ENCODE measurements at regions not wholly inside any gene's neighbourhood (a gene's known extent, or its start where the extent isn't known, plus 50 kb on each side); places are given as distances from the start of the nearest gene placed in this dataset.
"Not testable (repeated sequence)": the region's sequence is repeated elsewhere in the genome, so short reads cannot be mapped to it uniquely, and the experiment has no call there.

DNA sequence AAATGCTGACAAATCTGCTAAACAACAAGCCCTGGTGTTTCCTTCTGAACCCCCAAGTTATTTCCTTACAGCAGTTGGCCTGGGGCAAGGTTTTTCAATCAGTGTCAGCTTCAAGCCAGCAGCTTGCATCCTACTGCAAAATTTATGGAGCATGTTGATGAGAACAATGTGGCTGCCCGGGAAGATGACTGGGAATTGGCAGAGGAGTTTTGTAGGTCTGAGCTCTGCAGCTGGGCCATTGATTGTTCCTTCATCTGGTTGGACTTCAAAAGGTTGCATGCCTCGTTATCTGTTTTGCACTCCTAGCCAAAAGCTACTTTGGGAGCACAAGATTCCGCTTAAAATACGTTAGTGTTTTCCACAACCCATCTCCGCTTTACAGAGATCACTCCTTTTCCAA is 1030.3 kb upstream of the LCORL start:
- no peak for DNase-seq (ENCODE audit: low read depth in 3 of 3)

DNA sequence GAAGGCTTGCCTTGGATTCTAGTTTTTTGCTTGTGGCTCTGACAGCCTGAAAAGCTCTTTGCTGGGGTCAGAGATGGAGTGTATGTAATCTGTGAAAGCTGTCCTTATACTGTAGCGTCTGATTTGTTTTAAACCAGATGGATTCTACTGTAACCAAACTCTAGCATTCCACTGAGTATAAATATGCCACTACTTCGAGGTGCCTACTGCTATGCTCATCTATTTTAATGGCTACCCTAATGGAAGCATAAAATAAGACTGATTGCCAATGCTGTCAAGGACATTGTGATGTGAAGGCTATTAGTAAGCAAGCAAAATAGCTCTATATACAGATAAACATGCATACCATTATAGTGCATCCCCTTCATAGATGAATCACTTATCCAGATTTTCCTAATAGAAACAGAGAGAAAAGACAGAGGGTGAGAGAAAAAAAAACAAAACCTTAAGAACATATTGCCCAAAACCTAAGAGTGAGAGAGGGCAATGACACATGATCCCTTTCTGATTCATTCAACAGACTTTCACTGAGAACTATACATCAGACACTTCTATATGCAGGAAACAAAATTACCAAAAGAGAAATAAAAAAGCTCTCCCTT is 1025.8 kb upstream of the LCORL start:
- no peak for DNase-seq (ENCODE audit: low read depth in 3 of 3)

DNA sequence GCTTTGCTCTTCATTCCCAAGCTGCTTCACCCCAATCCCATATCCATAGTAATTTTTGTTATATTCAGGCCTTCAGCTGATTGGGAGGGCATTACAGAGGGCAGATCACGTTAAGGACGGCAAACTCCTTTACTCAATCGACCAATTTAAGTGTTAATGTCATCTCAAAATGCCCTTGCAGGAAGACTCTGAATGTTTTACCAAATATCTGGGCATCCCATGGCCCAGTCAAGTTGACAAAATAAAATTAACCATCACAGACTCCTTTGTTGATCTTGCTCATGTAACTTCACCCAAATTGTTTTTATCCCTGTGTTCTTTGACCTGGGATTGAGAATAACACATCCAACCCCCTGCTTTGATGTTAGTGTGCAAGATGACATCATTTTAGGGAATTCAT is 1018.3 kb upstream of the LCORL start:
- no peak for DNase-seq (ENCODE audit: low read depth in 3 of 3)

DNA sequence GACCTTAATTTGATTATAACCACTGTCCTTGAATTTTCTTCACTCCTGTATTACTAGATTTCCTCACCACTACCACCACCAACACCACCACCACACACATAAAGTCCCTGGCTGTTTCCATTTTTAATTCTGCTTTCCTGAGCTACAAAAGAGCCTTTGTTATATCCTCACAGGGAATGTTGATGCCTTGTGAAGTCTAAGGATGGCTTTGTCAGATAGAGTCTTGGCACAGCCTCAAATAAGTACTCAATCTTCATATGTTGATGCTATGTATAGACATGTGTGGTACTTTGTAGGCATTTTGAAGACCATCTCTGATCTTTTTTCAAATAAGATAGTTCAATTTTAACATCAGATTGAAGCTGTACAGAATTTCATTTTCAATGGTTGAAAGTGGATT is 1016.7 kb upstream of the LCORL start:
- DNase-seq (ENCODE audit: low read depth in 3 of 3), result no peak

DNA sequence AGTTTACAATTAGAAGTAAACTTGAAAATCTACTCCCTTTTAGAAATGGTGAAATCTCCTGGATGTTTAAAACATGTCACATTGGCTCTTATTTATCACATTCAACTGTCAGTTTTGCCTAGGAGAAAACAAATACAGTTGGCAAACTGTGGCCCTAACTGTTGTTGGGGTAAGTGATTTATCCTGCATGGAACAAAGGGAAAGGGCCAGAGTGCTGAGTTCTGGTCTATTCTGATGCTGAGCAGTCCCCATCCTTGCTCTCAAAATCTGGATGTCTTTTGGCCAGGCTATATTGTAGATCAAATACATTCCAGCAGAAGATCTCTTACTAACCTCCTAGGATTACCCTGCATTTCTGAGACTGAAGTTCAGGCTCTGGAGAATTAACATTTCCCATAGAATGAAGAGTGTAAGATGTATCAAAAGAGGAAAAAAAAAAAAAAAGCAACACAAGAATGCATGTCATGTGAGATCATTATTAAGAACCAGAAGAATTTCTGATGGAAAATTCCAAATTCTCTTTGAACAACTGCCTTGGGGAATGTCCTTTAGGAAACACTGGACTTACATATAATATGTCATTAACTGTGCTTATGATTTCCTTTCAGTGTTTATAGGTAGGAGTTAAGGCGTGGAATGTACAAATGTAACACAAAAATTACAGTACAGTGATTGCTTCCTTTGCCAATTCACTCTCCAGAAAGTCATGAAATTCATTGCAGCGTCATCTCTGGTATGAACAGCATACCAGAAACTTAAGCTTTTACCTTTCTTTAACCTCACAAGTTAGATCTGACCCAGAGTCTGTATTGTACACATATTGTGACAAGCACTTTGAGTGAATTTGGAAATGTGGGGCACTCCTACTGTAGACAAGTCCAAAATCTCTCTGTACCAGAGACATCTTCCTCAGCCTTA is 1012.5 kb upstream of the LCORL start:
- DNase-seq (ENCODE audit: low read depth in 3 of 3), result no peak

DNA sequence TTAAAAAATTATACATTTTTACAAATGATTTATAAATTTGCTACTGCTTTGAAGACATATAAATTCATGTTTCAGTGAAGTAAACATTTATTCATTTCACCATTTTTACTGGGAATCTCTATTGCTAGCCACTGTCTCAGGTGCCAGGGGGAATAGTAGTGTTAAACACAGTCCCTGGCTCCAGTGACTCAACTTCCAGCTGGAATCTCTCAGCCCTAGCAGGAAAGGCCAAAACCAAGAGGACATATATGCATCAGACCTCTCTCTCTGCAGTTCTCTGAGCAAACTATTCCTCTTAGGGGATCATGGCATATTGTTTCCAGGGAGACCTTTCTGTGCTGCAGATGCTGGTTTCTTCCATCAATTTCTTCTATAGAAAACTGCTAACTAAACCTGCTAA is 1009.0 kb upstream of the LCORL start:
- no peak for DNase-seq (ENCODE audit: low read depth in 3 of 3)

DNA sequence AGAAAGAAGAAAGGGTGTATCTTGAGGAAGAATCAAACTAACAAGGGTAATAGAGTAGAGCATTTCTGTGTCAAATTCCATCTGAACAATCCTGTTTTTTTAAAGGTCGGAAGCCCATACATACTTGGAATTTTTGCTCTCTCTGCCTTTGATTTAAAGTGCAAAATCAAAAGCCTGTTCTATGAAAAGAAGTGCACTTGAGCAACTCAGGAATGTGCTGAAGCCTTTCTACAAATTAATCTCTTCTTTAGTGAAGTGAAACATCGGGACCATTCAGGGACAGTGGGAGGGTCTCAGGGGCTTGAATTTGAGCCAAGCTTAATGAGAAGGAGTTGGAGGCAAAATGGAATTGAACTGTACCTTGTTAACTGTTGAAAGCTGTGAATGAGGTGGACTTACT is 1008.5 kb upstream of the LCORL start:
- DNase-seq (ENCODE audit: low read depth in 3 of 3), result no peak

DNA sequence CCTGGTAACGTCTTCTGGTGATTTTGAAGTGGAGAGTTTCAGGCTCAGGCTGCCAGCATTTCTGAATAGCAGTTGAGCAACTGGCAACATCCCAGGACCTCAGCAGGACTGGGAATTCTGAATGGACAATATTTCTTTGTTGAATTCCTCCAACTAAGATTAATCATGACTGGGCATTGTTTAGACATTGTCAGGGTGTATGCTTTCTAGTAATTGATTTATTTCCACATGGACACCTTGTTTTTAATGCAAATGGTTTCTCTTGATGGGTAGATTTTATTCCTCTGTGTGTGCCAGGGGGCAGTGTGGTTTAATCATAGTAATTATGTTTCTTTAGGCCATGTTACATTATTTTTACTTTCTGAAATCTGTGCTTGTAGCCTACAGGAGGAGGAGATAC is 1004.7 kb upstream of the LCORL start:
- no peak for DNase-seq (ENCODE audit: low read depth in 3 of 3)

DNA sequence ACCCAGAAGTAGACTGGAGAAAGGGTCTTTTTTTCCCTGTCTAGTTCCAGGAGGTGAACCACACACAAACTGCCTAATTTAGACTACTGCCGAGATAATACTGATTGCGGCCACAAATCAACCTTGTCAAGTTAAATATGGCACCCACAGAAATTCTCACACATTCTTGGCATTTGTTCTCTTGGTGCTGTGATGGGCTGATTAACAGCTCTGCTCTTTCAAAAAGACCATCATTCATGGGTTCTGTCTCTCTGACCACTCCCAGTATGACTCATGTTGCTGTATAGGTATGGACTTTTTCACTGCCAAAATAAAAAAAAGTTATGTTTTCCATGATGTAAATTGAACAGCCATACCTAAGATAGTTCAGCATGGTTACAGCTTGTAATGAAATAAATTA is 1003.5 kb upstream of the LCORL start:
- DNase-seq (ENCODE audit: low read depth in 3 of 3), result no peak

DNA sequence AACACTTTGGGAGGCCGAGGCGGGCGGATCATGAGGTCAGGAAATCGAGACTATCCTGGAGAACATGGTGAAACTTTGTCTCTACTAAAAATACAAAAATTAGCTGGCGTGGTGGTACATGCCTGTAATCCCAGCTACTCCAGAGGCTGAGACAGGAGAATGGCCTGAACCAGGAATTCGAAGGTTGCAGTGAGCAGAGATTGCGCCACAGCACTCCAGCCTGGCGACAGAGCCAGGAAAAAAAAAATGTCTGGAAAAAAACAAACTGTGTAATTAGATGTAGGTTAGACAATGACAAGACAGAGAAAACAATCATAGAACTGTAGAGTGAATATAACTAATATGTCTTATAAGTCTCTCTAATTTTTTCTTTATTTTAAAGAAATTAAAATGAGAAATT is 1002.5 kb upstream of the LCORL start:
- no peak for DNase-seq (ENCODE audit: low read depth in 3 of 3)

DNA sequence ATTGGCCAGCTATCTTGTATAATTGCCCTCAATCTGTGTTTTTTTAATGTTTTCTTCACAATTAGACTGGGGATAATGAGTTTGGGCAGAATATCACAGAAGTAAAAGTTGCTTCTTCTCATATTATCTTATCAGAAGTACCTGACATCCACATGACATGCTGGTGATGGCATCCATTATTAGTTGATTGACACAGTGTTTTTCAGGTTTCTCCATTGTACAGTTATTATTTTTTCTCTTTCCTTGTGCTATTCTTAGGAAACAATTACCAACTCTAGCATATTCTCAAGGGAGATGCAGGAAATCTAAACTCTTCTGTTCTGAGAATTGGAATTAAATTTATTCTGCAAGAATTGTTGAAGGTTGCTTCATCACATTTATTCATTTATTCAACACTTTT is 1000.1 kb upstream of the LCORL start:
- DNase-seq (ENCODE audit: low read depth in 3 of 3), result no peak

DNA sequence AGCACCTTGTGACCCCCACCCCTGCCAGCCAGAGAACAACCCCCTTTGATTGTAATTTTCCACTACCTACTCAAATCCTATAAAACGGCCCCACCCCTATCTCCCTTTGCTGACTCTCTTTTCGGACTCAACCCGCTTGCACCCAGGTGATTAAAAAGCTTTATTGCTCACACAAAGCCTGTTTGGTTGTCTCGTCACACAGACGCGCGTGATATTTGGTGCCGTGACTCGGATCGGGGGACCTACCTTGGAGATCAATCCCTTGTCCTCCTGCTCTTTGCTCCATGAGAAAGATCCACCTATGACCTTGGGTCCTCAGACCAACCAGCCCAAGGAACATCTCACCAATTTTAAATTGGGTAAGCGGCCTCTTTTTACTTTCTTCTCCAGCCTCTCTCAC is 995.0 kb upstream of the LCORL start:
- not testable (repeated sequence) for DNase-seq (ENCODE audit: low read depth in 3 of 3)

DNA sequence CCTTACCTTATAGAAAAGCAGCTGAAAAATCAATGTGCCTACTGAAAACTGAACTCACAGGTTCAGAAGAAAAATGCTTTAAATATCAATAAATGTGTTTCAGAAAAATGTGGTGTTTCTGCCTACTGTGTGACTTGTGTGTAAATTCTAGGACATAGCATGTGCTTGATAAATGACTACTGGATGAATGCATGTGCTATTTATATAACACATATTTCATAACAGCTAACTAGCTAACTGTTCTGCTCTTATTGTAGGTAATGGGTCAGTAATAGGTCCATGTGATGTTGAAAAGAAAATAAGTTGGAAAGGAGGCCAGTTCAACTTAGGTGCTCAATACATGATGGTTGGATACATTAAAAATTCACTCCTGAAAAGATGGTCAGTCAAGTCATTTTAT is 993.0 kb upstream of the LCORL start:
- DNase-seq (ENCODE audit: low read depth in 3 of 3), result no peak

DNA sequence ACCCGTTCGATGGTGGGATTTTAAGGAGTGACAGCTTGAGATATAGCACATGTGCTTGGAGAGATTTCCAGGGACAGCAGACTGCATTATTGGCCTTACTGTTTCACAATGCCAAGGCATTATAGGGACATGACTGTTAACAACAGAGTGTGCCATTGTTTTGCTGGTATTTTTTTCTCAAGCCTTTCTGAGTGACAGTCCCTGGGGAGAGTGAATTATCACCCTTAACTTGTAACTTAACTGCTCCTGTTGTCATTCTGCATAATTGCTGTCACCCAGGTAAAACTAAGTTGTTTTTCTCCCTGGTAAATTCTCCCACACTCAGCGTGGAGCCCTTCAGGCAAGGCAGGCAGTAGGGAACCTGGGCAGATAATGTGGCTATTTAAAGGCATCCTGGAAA is 989.2 kb upstream of the LCORL start:
- DNase-seq (ENCODE audit: low read depth in 3 of 3), result no peak

DNA sequence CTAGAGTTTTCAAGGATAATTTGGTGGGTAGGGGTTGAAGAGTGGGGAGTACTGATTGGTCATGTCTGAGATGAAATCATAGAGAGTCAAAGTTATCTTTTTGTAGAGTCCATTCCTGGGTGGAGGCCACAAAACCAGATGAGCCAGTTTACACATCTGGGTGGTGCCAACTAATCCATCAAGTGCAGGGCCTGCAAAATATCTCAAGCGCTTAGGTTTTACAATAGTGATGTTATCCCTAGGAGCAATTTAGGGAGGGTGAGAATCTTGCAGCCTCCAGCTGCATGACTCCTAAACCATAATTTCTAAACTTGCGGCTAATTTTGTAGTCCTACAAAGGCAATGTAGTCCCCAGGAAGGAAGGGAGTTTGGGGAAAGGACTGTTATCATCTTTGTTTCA is 988.3 kb upstream of the LCORL start:
- no peak for DNase-seq (ENCODE audit: low read depth in 3 of 3)

DNA sequence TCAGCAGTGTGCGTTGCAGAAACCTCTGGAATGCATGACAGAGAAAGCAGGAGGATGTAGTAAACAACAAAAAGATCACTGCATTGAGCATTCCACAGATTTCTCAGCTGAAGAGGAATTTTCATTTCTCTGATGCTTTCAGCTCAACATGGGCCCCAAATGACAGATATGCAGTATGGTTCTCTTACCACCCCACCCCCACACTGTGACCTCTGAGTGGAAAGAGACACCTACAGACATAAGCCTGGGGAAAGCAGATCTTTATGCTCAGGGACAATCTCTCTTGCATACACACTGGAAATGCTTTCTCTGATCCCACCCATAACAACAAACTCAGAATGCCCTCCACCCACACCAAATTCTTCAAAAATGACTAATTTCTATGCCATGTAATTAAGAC is 983.7 kb upstream of the LCORL start:
- DNase-seq (ENCODE audit: low read depth in 3 of 3), result no peak

DNA sequence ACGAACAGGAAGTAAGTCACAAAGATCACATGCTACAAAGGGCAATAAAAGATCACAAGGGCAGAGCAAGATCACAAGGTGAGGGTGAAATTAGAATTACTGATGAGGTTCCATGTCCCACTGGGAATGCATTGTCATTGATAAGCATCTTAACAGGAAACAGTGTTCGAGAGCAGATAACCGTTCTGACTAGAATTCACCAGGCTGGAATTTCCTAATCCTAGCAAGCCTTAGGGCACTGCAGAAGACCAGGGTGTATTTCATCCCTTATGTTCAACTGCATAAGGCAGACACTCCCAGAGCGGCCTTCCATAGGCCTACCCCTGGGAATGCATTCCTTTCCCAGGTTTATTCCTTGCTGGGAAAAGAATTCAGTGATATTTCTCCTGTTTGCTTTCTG is 980.6 kb upstream of the LCORL start:
- DNase-seq (ENCODE audit: low read depth in 3 of 3), result no peak

DNA sequence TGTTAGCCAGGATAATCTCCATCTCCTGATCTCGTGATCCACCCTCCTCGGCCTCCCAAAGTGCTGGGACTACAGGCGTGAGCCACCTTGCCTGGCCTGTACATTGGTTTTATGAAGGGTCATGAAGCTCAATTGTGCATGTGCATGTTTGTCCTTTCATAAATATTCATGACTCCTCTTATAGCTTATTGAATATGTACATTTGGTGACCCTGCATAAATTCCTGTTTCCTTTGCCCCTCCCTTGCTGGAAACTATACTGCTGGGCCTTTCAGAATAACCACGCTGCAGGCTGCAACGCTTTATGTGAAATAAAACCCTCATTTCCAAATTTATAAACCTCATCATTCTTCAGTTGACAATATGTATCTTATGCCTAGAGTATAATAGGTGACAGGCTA is 978.0 kb upstream of the LCORL start:
- DNase-seq (ENCODE audit: low read depth in 3 of 3), result no peak

DNA sequence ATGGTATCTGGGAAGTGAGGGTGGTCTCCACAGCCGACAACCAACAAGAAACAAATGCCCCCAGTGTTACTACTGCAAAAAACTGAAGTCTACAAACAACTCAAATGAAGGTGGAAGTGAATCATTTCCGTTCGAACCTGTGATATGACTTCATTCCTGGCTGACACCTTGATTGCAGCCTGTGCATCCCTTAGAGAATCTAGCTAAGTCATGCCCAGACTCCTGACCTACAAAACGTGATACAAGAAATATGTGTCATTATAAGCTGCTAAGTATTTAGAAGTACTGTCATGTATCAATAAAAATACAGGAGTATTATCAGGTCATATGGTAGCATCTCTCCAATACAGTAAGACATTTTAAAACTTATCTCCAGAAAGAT is 959.7 kb upstream of the LCORL start:
- DNase-seq (ENCODE audit: low read depth in 3 of 3), result no peak

DNA sequence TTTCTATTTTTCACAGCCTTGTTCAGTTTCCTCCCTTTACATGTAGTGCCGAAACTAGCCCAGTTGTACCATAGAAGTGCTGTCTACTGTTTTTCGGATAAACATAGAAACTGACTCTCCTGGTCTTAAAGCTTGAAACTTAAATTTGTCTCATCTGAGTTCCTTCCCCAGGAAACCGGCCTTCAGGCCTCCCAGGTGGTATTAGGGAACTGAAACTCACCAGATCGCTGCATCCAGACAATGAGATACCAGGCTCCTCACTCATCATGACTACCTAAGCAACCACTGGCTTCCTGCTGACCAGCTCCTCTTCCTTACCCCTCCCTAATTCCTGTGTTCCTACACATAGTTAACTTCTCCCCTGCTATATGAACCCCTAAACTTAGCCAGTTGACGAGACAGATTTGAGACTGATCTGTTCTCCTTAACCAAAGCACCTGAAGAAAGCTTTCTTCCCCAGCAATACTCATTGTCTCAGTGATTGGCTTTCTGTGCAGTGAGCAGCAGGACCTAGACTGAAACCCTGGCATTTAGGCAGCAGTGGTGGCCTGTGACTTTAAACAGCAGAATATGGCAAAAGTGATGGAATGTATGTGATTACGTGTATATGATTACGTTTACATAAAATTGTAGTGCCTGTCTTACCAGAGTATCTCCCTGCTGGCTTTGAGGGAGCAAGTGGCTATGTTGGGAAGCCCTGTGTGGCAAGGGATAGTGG is 959.1 kb upstream of the LCORL start:
- DNase-seq (ENCODE audit: low read depth in 3 of 3), result no peak

DNA sequence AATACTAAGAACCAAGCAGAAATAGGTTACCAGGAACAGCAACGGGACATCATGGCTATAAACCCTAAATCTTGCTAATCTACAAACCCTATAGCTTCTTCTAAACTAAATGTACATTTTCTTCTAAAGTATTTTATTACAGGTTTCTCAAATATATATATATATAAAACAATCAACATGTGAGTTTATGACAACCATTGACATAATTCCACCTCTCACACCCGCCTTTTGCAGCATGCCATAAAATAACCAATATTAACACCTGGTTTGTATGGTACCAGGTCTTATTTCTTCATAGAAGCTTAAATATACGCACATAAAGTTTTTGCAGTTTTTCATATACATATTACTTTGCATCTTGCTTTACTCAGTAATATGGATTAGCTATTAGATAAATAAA is 955.3 kb upstream of the LCORL start:
- DNase-seq (ENCODE audit: low read depth in 3 of 3), result no peak

DNA sequence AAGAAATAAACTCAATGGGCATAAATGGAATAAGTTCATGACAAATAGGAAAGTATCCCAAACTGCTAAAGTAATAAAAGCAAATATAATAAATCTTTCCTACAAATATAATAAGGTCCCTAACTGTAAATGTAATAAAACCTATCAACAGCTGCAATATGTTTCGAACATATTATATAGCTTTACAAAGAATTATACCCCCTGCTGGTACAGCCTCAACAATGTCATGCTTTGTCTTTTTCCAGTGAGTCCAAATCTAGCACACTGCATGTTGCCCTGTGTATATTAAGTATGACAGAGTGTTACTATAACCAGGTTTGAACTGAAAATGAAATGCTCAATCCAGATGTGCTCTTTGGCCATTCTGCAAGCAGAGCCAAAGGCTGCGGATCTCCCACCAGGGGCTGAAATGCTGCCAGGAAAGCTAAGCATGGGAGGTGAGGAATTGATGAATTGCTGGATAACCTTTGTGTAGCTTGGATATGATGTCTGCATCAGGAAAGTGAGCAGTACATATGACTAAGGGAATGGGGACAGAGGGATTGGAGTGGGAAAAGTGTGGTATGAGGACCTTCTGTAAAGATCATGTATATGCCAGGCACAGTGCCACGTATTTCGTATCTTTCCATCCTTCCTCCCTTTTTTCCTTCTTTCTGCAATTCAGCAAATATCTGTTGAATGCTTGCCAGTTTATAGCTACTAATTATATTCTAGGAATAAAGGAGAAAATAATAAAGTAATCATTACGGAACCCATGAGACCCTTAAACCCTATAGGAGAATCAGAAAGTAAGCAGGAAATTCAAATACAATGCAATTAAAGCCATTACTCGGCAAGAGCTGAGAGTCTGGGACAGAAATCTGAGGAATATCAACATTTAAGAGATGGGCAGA is 954.6 kb upstream of the LCORL start:
- no peak for DNase-seq (ENCODE audit: low read depth in 3 of 3)

All from stimulated activated CD4-positive, alpha-beta T cell treated with anti-CD3 and anti-CD28 coated beads, TNF-alpha, amount 100 ng/mL, for 4 hours (primary cell).